HG03135 (cell line): ENCODE measurements at regions not wholly inside any gene's neighbourhood (a gene's known extent, or its start where the extent isn't known, plus 50 kb on each side); places are given as distances from the start of the nearest gene placed in this dataset.
A peak's percentile ranks its signal among the peaks of the same experiment; 100 is the strongest.

ENCODE experiments used
- ATAC-seq: cut with Tn5 transposase; IDR thresholded peaks from one replicate; pipeline ENCODE4 v1.9.1; 2021; ENCODE audit warnings: mild to moderate bottlenecking, moderate library complexity; ENCODE audit not compliant: unreplicated experiment

DNA sequence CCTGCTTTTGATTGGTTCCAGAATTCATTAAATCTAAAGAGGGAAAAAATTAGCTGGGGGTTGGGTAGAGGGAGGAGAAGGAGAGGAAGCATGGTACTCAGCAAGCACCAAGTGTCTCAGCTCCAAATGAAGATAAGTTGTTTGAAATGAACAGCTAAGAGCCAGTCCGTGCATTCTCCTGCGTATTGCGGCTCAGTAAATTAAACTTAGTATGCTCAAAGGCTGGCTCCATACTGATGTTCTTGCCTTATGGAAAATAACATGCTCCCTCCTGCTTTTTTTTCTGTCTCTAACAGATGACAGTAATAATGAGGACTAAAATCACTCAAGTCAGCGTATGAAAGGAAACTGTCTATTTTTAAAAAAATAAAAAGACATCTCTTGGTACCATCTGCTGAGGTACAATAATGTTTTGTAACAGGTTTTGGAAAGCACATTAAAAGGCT is 161.0 kb downstream of the SPATA31D1 start:
- no peak for ATAC-seq

- no peak for ATAC-seq
Observed at GRCh38 chr9:82152181-82152580, 163.6 kb downstream of the SPATA31D1 start.

- ATAC-seq: no peak
Observed at GRCh38 chr9:82153032-82153431, 164.5 kb downstream of the SPATA31D1 start.

DNA sequence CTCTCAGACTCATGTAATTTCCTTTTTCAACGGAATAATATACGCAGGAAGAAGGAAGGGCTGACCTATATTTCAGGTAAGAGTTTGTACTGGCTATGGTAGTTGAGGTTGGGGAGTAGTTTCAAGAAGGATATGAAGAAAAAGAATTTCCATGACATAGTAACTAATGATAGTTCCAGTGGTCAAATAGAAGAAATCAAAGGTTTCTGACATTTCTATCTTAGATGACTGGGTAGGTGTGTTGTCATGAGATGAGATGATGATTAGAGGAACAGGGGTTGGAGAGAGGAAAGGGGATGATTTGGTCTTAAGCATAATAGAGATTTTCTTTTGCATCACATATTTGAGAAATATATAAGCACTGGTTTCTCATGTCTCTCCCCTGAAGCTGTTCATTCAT is 166.0 kb downstream of the SPATA31D1 start:
- no peak for ATAC-seq

DNA sequence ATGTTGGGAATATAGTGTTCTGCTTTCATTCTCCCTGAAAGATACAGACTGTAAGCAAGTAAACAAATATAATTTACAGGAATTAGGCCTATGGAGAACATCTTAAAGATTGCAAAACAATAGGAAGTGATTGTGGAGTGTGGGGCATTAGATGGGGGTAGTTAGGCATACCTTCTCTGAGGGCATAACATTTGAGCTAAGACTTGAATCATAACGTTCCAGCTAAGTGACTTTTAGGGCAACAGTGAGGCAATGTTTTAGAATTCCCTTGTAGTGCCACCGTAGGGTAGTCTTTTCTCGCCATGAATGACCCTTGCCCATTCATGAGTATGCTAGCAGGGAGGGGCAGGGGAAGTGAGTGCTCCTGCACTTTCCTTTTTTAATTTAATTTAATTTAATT is 173.3 kb downstream of the SPATA31D1 start:
- no peak for ATAC-seq

DNA sequence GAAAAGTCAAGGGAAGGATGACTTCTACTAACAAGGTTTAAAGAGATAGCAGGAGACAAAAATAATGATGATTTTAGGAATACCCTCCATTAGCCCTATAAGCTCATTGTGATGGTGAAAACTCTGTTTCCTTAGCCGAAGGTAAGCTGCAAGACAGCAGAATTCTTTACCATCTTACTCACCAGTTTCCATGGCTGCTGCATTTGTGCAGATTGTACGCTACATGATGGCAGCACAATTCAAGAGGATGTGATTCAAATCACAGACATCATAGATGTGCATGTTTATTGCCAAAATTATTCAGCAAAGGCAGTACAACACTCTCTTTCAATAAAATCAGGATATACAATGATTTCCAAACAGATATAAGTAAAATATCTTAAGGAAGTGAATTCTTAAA is 175.6 kb downstream of the SPATA31D1 start:
- ATAC-seq: no peak

DNA sequence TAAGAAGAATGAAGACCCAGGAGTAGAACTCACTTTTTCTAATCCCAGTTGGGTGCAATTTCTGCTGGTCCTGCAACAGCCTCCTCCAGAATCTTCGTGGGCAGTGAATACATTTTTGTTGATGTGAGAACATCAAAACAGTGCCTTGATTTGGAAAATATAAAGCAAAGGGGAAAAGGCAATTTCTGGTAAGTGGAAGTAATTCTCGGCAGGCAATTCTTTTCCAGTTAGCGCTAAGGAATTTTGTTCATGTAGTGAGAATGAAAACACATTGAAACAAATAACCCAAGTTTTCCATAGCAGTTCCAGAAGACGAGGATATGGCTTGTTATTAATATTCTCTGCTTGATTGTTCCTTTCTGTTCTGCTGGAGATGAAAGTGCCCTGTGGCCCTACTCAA is 178.7 kb downstream of the SPATA31D1 start:
- no peak for ATAC-seq

DNA sequence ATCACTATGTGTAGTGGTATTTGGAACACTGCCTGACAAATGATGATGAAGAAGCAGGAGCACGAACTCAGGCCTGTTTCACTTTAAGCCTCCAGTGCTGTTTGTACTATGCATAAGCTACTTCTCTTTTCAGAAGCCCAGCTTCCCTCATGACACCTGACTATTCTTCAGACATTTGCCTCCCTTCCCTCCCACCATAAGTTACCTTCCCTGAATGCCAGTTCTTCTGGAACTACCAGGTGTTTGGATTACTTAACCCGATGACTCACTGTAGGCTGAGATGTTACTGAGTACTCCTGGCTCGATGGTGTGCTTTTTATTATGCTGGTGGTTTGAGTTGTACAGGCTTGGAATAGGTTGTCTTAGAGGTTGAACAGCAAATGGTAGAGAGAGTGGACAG is 180.0 kb downstream of the SPATA31D1 start:
- ATAC-seq: no peak

GRCh38 chr9:82170866-82171265 is 182.3 kb downstream of the SPATA31D1 start:
- ATAC-seq: no peak

DNA sequence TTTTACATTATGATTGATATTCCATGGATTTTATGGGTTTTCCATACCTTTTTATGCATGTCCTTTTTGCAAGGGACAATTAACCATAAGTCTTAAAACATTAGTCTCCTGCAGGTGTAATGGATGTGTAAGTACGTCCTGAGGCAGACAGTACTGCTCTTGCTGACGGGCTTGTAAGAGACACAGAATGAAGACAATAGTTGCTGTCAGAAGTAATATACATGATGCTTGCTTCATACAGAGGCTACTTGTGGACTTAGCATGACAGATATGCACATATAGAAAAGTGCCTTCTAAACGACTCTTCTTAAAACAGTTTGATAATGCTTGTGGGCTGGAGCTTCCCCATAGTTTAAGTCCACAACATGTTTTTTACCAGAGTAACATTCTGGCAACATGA is 182.7 kb downstream of the SPATA31D1 start:
- ATAC-seq: no peak

- no peak for ATAC-seq
Observed at GRCh38 chr9:82180711-82181110, 192.1 kb downstream of the SPATA31D1 start.

- ATAC-seq: no peak
Observed at GRCh38 chr9:82183181-82183860, 194.7 kb downstream of the SPATA31D1 start.

GRCh38 chr9:82184524-82184923 is 196.0 kb downstream of the SPATA31D1 start:
- peak; percentile 81 for ATAC-seq

- no peak for ATAC-seq
Observed at GRCh38 chr9:82188817-82189216, 200.2 kb downstream of the SPATA31D1 start.

DNA sequence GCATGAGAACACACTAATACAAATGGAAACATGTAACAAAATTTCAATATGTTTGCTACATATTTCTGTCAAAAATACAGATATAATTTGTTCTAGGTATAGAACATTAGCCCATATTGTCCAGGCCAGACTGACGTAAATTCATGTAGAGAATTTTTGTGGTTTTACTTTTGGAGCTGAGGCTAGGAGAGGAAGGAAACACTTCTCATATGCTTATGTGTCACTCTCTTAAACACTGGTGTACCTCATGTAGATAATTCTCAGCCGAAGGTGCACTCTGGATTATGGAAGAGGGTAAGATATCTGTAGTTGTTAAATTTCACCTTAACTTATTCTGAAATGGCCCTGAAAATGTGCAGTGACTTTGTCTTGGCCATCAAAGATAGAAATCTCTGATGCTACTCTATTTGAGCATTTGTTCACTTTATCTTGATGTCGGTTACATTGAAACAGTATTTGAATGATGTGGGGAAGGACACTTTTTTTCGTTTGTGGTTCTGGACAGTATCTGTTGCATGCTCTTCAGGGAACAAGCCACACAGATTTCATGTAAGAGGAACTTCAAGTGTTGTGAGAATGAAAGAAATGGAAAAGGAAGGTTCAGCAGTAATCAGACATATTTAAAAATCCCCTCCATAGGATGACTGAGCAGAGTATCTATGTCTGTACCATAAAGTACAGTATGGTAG is 202.7 kb downstream of the SPATA31D1 start:
- ATAC-seq: no peak

DNA sequence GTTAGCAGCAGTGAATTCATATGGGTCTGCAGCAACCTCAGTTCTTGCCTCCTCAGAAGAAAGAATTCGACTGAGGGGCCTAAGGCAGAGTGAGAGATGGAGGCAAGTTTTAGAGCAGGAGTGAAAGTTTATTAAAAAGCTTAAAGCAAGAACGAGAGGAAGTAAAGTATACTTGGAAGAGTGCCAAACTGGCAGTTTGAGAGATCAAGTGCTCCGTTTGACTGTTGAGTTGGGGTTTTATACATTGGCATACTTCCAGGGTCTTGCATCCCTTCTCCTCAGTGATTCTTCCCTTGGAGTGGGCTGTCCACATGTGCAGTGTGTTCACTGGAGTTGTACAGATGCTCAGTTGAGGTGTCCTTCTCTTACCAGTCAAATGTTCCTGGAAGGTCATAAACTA is 203.6 kb downstream of the SPATA31D1 start:
- ATAC-seq: no peak

DNA sequence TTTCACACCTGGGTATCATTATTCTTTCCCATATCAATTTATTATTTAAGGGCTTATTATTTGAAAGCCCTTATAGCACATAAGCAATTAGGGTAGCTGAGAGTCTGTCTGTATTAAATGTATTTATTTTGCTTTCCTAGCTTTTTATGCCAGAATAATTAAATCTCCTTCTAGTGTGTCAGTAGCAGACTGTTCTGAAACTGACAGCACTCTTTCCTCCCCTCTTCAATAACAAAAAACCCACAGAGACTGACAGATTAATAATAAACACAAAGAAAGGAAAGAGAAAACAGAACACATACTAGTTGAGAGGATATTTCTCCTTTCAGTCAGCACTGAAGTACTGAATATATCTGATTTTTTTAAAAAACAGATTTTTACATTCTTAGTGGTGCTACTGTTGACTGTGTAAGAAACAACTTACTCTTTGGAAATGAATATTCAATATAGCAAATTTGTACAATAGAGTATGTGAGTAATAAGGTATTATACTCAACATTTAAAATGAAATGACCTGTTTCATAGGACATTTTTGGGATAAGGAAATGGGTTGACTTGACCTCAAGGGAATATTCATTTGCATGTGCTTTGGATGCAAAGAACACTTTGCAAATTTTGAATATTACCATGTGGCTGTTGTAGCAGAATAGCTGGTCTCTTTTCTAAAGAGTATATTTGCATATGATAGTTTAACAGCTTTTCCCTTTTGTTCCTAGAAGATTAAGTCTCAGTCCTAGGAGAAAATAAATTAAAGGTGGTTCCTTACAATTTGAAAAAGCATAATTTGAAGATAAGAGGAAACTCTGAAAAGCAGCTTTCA is 208.3 kb downstream of the SPATA31D1 start:
- no peak for ATAC-seq

GRCh38 chr9:82201196-82201595 is 212.6 kb downstream of the SPATA31D1 start:
- no peak for ATAC-seq

DNA sequence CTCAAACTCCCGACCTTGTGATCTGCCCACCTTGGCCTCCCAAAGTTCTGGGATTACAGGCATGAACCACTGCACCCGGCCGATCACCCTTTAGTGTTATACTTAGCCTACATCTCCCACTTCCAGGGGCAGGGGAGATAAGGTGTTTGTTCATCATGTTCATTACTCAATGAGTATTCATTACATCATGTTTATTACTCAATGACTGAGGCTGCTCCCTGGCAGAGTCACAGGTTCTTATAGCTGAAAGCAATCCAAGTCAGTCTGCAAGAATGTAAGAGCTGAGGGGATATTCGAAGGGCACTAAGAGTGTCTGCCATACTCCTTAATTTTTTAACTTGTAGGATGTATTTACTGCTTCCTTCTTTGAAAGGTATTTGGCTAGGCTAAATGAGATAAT is 214.2 kb downstream of the SPATA31D1 start:
- ATAC-seq: no peak

- no peak for ATAC-seq
Observed at GRCh38 chr9:82206490-82206889, 217.9 kb downstream of the SPATA31D1 start.

GRCh38 chr9:82206946-82207345 is 218.4 kb downstream of the SPATA31D1 start:
- ATAC-seq: no peak
